ENCODE measurements at regions not wholly inside any gene's neighbourhood (a gene's known extent, or its start where the extent isn't known, plus 50 kb on each side); places are given as distances from the start of the nearest gene placed in this dataset.
A peak's percentile ranks its signal among the peaks of the same experiment; 100 is the strongest.

GRCh38 chr1:177351361-177352108 lies 180.8 kb downstream of the BRINP2 start:
- DNase-seq (no peak), ATAC-seq (no peak)
- ChIA-PET POLR2A (no interaction called here), CTCF (no interaction called here)
- intact Hi-C loops (cut with micrococcal nuclease) = no loop called here
- Mint-ChIP-seq H3K9me3 (peaks cover 0 to 4% (median 0%) of the 10 kb centered on the region in 11 donors), H3K27ac (no peak overlapping the region), H3K36me3 (no peaks in the 10 kb centered on the region), H3K27me3 (peaks cover 0 to 4% (median 0%) of the 10 kb centered on the region in 5 donors), H3K4me3 (no peak overlapping the region), H3K4me1 (no peaks in the 10 kb centered on the region)
- Histone ChIP-seq H3K27me3 (ENCODE audit: control insufficient read depth in 2 of 2, insufficient read depth in 2 of 2, low read length in 2 of 2) (no peaks in the 10 kb centered on the region), H3K9me3 (ENCODE audit: control insufficient read depth in 2 of 3, low read length in 3 of 3) (no peaks in the 10 kb centered on the region), H3K4me1 (ENCODE audit: control insufficient read depth in 2 of 2, insufficient read depth in 2 of 2, low read length in 2 of 2) (no peaks in the 10 kb centered on the region), H3K36me3 (ENCODE audit: control insufficient read depth in 2 of 3, insufficient read depth in 3 of 3, low read length in 3 of 3) (no peaks in the 10 kb centered on the region), H3K27ac (ENCODE audit: low read depth, low read length) (no peak overlapping the region), H3K4me3 (ENCODE audit: low read length) (no peak overlapping the region)

DNA sequence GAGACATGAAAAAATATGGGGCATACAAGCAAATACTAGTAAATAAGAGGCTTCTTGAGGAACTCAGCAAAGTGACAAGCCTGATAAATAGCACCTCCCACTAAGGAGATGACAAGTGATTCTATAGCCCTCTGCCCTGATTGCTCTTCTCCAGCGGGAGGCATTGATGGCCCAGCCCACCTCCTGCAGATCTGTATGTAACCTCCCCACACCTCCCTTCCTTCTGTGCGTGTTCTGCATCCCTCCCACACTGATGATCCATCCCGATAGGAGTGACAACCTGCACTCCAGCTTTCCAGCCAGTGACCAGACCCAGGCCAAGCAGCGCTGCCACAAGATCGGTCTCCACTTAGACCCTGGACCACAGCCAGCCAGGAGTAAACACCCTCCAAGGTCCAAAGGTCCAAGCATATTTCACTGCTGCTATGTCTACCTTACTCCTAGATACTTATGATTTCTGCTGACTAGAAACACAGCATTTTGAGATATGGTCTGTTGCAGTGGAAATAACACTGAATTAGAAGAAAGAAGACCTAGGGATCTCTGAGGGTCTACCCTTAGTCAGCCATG lies 176.1 kb downstream of the BRINP2 start:
- DNase-seq = no peak
- peaks cover 0 to 8% (median 3%) of the 10 kb centered on the region in 11 donors for H3K9me3 Mint-ChIP-seq
- no peak overlapping the region for H3K27ac ChIP-seq (ENCODE audit: low read depth, low read length)
- no peaks in the 10 kb centered on the region for H3K27me3 ChIP-seq (ENCODE audit: control insufficient read depth in 2 of 2, insufficient read depth in 2 of 2, low read length in 2 of 2)
- no peak overlapping the region for H3K27ac Mint-ChIP-seq
- ChIA-PET CTCF (no interaction called here), POLR2A (no interaction called here)
- intact Hi-C loops (cut with micrococcal nuclease) = no loop called here
- no peaks in the 10 kb centered on the region for H3K4me1 Mint-ChIP-seq
- H3K27me3 Mint-ChIP-seq = peaks cover 0 to 4% (median 0%) of the 10 kb centered on the region in 5 donors
- H3K4me3 ChIP-seq (ENCODE audit: low read length) = no peak overlapping the region
- no peak overlapping the region for H3K4me3 Mint-ChIP-seq
- H3K36me3 ChIP-seq (ENCODE audit: control insufficient read depth in 2 of 3, insufficient read depth in 3 of 3, low read length in 3 of 3) = no peaks in the 10 kb centered on the region
- no peak for ATAC-seq
- no peaks in the 10 kb centered on the region for H3K9me3 ChIP-seq (ENCODE audit: control insufficient read depth in 2 of 3, low read length in 3 of 3)
- H3K36me3 Mint-ChIP-seq = no peaks in the 10 kb centered on the region
- no peaks in the 10 kb centered on the region for H3K4me1 ChIP-seq (ENCODE audit: control insufficient read depth in 2 of 2, insufficient read depth in 2 of 2, low read length in 2 of 2)

GRCh38 chr1:177343445-177343844 lies 172.7 kb downstream of the BRINP2 start:
- ATAC-seq (no peak), DNase-seq (no peak)
- Histone ChIP-seq H3K27me3 (ENCODE audit: control insufficient read depth in 2 of 2, insufficient read depth in 2 of 2, low read length in 2 of 2) (no peaks in the 10 kb centered on the region), H3K9me3 (ENCODE audit: control insufficient read depth in 2 of 3, low read length in 3 of 3) (no peaks in the 10 kb centered on the region), H3K36me3 (ENCODE audit: control insufficient read depth in 2 of 3, insufficient read depth in 3 of 3, low read length in 3 of 3) (no peaks in the 10 kb centered on the region), H3K27ac (ENCODE audit: low read depth, low read length) (no peak overlapping the region), H3K4me3 (ENCODE audit: low read length) (no peak overlapping the region), H3K4me1 (ENCODE audit: control insufficient read depth in 2 of 2, insufficient read depth in 2 of 2, low read length in 2 of 2) (no peaks in the 10 kb centered on the region)
- POLR2A ChIA-PET = no interaction called here
- intact Hi-C loops (cut with micrococcal nuclease) = no loop called here
- no peaks in the 10 kb centered on the region for H3K36me3 Mint-ChIP-seq
- no peaks in the 10 kb centered on the region for H3K4me1 Mint-ChIP-seq
- H3K27ac Mint-ChIP-seq = no peak overlapping the region
- H3K4me3 Mint-ChIP-seq = no peak overlapping the region
- CTCF ChIA-PET = no interaction called here
- peaks cover 0 to 10% (median 5%) of the 10 kb centered on the region in 11 donors for H3K9me3 Mint-ChIP-seq
- H3K27me3 Mint-ChIP-seq = no peaks in the 10 kb centered on the region

GRCh38 chr1:177341773-177342172 lies 171.0 kb downstream of the BRINP2 start:
- no peak overlapping the region for H3K4me3 ChIP-seq (ENCODE audit: low read length)
- Mint-ChIP-seq H3K4me1 (no peaks in the 10 kb centered on the region), H3K36me3 (no peaks in the 10 kb centered on the region), H3K4me3 (no peak overlapping the region), H3K27ac (no peak overlapping the region), H3K27me3 (no peaks in the 10 kb centered on the region), H3K9me3 (peaks cover 0 to 13% (median 7%) of the 10 kb centered on the region in 11 donors)
- CTCF ChIA-PET = no interaction called here
- H3K27ac ChIP-seq (ENCODE audit: low read depth, low read length) = no peak overlapping the region
- H3K4me1 ChIP-seq (ENCODE audit: control insufficient read depth in 2 of 2, insufficient read depth in 2 of 2, low read length in 2 of 2) = no peaks in the 10 kb centered on the region
- ATAC-seq (no peak), DNase-seq (no peak)
- no peaks in the 10 kb centered on the region for H3K9me3 ChIP-seq (ENCODE audit: control insufficient read depth in 2 of 3, low read length in 3 of 3)
- intact Hi-C loops (cut with micrococcal nuclease) = no loop called here
- H3K27me3 ChIP-seq (ENCODE audit: control insufficient read depth in 2 of 2, insufficient read depth in 2 of 2, low read length in 2 of 2) = no peaks in the 10 kb centered on the region
- no peaks in the 10 kb centered on the region for H3K36me3 ChIP-seq (ENCODE audit: control insufficient read depth in 2 of 3, insufficient read depth in 3 of 3, low read length in 3 of 3)
- POLR2A ChIA-PET = no interaction called here

DNA sequence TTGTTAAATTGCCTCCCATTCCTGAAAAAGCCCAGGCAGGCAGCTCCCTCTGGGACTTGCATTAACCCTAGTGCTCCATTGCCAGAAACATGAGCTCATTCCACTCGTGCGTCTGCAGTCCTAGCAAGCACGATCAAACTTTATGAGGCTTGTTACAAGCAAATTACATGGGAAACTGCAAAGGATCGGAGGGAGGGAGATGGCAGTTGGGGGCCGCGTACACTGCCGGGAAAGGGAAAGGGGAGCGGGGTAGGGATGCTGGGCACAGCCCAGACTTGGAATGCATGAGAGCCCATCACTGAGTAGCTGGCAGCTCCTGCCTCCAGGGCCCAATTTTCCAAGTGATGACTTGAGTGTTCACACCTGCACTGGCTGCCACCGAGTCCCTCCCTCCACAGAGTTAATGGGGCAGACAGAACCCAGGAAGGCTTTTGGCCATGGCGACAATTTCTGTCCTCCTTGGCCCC lies 169.9 kb downstream of the BRINP2 start:
- no peaks in the 10 kb centered on the region for H3K36me3 Mint-ChIP-seq
- DNase-seq (no peak), ATAC-seq (no peak)
- no peak overlapping the region for H3K4me3 Mint-ChIP-seq
- intact Hi-C loops (cut with micrococcal nuclease) = no loop called here
- ChIA-PET POLR2A (no interaction called here), CTCF (no interaction called here)
- H3K4me1 Mint-ChIP-seq = no peaks in the 10 kb centered on the region
- no peaks in the 10 kb centered on the region for H3K27me3 ChIP-seq (ENCODE audit: control insufficient read depth in 2 of 2, insufficient read depth in 2 of 2, low read length in 2 of 2)
- no peaks in the 10 kb centered on the region for H3K27me3 Mint-ChIP-seq
- no peaks in the 10 kb centered on the region for H3K36me3 ChIP-seq (ENCODE audit: control insufficient read depth in 2 of 3, insufficient read depth in 3 of 3, low read length in 3 of 3)
- H3K4me3 ChIP-seq (ENCODE audit: low read length) = no peak overlapping the region
- no peaks in the 10 kb centered on the region for H3K9me3 ChIP-seq (ENCODE audit: control insufficient read depth in 2 of 3, low read length in 3 of 3)
- no peak overlapping the region for H3K27ac Mint-ChIP-seq
- H3K27ac ChIP-seq (ENCODE audit: low read depth, low read length) = no peak overlapping the region
- H3K9me3 Mint-ChIP-seq = peaks cover 0 to 14% (median 7%) of the 10 kb centered on the region in 11 donors
- H3K4me1 ChIP-seq (ENCODE audit: control insufficient read depth in 2 of 2, insufficient read depth in 2 of 2, low read length in 2 of 2) = no peaks in the 10 kb centered on the region

DNA sequence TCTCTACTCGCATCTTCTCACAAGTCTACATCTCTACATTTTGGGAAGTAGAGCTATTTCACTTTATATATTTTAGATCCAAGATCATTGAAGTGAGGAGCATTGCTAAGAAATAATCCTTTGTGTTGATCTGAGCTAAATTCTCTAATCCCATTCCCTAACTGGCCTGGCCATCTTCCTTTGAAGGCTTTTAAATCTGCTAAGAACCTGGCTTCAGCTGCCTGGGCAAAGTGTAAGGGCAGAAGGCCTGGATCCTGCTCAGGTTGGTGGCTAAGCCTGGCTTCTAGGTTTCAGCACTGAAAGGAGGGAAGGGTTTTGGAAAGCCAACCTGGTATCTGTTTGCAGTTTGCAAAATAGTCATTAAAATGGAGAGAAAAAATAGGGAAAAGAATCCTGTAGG lies 167.6 kb downstream of the BRINP2 start:
- intact Hi-C loops (cut with micrococcal nuclease) = no loop called here
- ChIA-PET CTCF (no interaction called here), POLR2A (no interaction called here)
- Histone ChIP-seq H3K4me1 (ENCODE audit: control insufficient read depth in 2 of 2, insufficient read depth in 2 of 2, low read length in 2 of 2) (no peaks in the 10 kb centered on the region), H3K27me3 (ENCODE audit: control insufficient read depth in 2 of 2, insufficient read depth in 2 of 2, low read length in 2 of 2) (no peaks in the 10 kb centered on the region), H3K9me3 (ENCODE audit: control insufficient read depth in 2 of 3, low read length in 3 of 3) (no peaks in the 10 kb centered on the region), H3K36me3 (ENCODE audit: control insufficient read depth in 2 of 3, insufficient read depth in 3 of 3, low read length in 3 of 3) (no peaks in the 10 kb centered on the region), H3K4me3 (ENCODE audit: low read length) (no peak overlapping the region), H3K27ac (ENCODE audit: low read depth, low read length) (no peak overlapping the region)
- ATAC-seq = no peak
- H3K27me3 Mint-ChIP-seq = no peaks in the 10 kb centered on the region
- H3K4me3 Mint-ChIP-seq = no peak overlapping the region
- H3K27ac Mint-ChIP-seq = peak overlapping the region in 1 of 9 donors; percentile 15
- H3K36me3 Mint-ChIP-seq = no peaks in the 10 kb centered on the region
- DNase-seq = no peak
- no peaks in the 10 kb centered on the region for H3K4me1 Mint-ChIP-seq
- H3K9me3 Mint-ChIP-seq = peaks cover 0 to 11% (median 4%) of the 10 kb centered on the region in 11 donors

- Histone ChIP-seq H3K27ac (ENCODE audit: low read depth, low read length) (no peak overlapping the region), H3K4me1 (ENCODE audit: control insufficient read depth in 2 of 2, insufficient read depth in 2 of 2, low read length in 2 of 2) (no peaks in the 10 kb centered on the region), H3K36me3 (ENCODE audit: control insufficient read depth in 2 of 3, insufficient read depth in 3 of 3, low read length in 3 of 3) (no peaks in the 10 kb centered on the region), H3K27me3 (ENCODE audit: control insufficient read depth in 2 of 2, insufficient read depth in 2 of 2, low read length in 2 of 2) (no peaks in the 10 kb centered on the region), H3K9me3 (ENCODE audit: control insufficient read depth in 2 of 3, low read length in 3 of 3) (no peaks in the 10 kb centered on the region), H3K4me3 (ENCODE audit: low read length) (no peak overlapping the region)
- H3K27ac Mint-ChIP-seq = no peak overlapping the region
- no peak for ATAC-seq
- DNase-seq = no peak
- ChIA-PET POLR2A (no interaction called here), CTCF (no interaction called here)
- H3K9me3 Mint-ChIP-seq = peaks cover 0 to 11% (median 4%) of the 10 kb centered on the region in 11 donors
- H3K4me3 Mint-ChIP-seq = no peak overlapping the region
- no peaks in the 10 kb centered on the region for H3K36me3 Mint-ChIP-seq
- intact Hi-C loops (cut with micrococcal nuclease) = no loop called here
- H3K4me1 Mint-ChIP-seq = no peaks in the 10 kb centered on the region
- H3K27me3 Mint-ChIP-seq = no peaks in the 10 kb centered on the region
Observed at GRCh38 chr1:177334903-177335302, 164.1 kb downstream of the BRINP2 start.

Data from naive thymus-derived CD4-positive, alpha-beta T cell (primary cell).